ENCODE measurements at regions not wholly inside any gene's neighbourhood (a gene's known extent, or its start where the extent isn't known, plus 50 kb on each side); places are given as distances from the start of the nearest gene placed in this dataset.

- no peak for DNase-seq (ENCODE audit: low spot score)
Measured at GRCh38 chr10:64313967-64314366, 792.8 kb downstream of the REEP3 start.

GRCh38 chr10:64316416-64316815 is 795.2 kb downstream of the REEP3 start:
- DNase-seq (ENCODE audit: low spot score): no peak

GRCh38 chr10:64316833-64317232 is 795.6 kb downstream of the REEP3 start:
- DNase-seq (ENCODE audit: low spot score): no peak

GRCh38 chr10:64320448-64320847 is 799.2 kb downstream of the REEP3 start:
- no peak for DNase-seq (ENCODE audit: low spot score)

GRCh38 chr10:64329510-64329909 is 808.3 kb downstream of the REEP3 start:
- DNase-seq (ENCODE audit: low spot score): no peak

GRCh38 chr10:64332551-64332950 is 811.4 kb downstream of the REEP3 start:
- DNase-seq (ENCODE audit: low spot score): no peak

GRCh38 chr10:64334084-64334483 is 812.9 kb downstream of the REEP3 start:
- DNase-seq (ENCODE audit: low spot score): no peak

- DNase-seq (ENCODE audit: low spot score): no peak
Measured at GRCh38 chr10:64344211-64344610, 823.0 kb downstream of the REEP3 start.

- no peak for DNase-seq (ENCODE audit: low spot score)
Measured at GRCh38 chr10:64345856-64346255, 824.7 kb downstream of the REEP3 start.

- no peak for DNase-seq (ENCODE audit: low spot score)
Measured at GRCh38 chr10:64346389-64346788, 825.2 kb downstream of the REEP3 start.

- no peak for DNase-seq (ENCODE audit: low spot score)
Measured at GRCh38 chr10:64350665-64351064, 829.5 kb downstream of the REEP3 start.

- no peak for DNase-seq (ENCODE audit: low spot score)
Measured at GRCh38 chr10:64358907-64359306, 837.7 kb downstream of the REEP3 start.

- DNase-seq (ENCODE audit: low spot score): peak; percentile 29
Measured at GRCh38 chr10:64360240-64360639, 839.0 kb downstream of the REEP3 start.

- DNase-seq (ENCODE audit: low spot score): no peak
Measured at GRCh38 chr10:64363687-64364086, 842.5 kb downstream of the REEP3 start.

GRCh38 chr10:64365663-64366062 is 844.5 kb downstream of the REEP3 start:
- DNase-seq (ENCODE audit: low spot score): no peak

- DNase-seq (ENCODE audit: low spot score): no peak
Measured at GRCh38 chr10:64368298-64368697, 847.1 kb downstream of the REEP3 start.

- DNase-seq (ENCODE audit: low spot score): no peak
Measured at GRCh38 chr10:64369885-64370773, 848.9 kb downstream of the REEP3 start.

- no peak for DNase-seq (ENCODE audit: low spot score)
Measured at GRCh38 chr10:64374346-64374745, 853.1 kb downstream of the REEP3 start.

- no peak for DNase-seq (ENCODE audit: low spot score)
Measured at GRCh38 chr10:64376167-64376566, 855.0 kb downstream of the REEP3 start.

GRCh38 chr10:64379898-64380297 is 858.7 kb downstream of the REEP3 start:
- DNase-seq (ENCODE audit: low spot score): peak; percentile 49

- no peak for DNase-seq (ENCODE audit: low spot score)
Measured at GRCh38 chr10:64385355-64385754, 864.2 kb downstream of the REEP3 start.

GRCh38 chr10:64394744-64395143 is 873.5 kb downstream of the REEP3 start:
- DNase-seq (ENCODE audit: low spot score): no peak

GRCh38 chr10:64396105-64396708 is 875.0 kb downstream of the REEP3 start:
- DNase-seq (ENCODE audit: low spot score): no peak
